Type B pancreatic cell (in vitro differentiated cells): ENCODE measurements at regions not wholly inside any gene's neighbourhood (a gene's known extent, or its start where the extent isn't known, plus 50 kb on each side); places are given as distances from the start of the nearest gene placed in this dataset.
"Not testable (repeated sequence)": the region's sequence is repeated elsewhere in the genome, so short reads cannot be mapped to it uniquely, and the experiment has no call there.

Experiments used
- DNase-seq: peaks from one replicate; pipeline ENCODE4 v3.0.0; 2021; ENCODE audit warnings: mixed read lengths; ENCODE audit not compliant: unreplicated experiment; ENCODE audit errors: extremely low spot score
- H3K27ac Mint-ChIP-seq: 2 replicates; pipeline ENCODE4 v1.8.0; 2021; ENCODE audit warnings: mild to moderate bottlenecking, mixed read lengths
- H3K27me3 Mint-ChIP-seq: 2 replicates; pipeline ENCODE4 v1.8.0; 2021; ENCODE audit warnings: mixed read lengths
- H3K36me3 Mint-ChIP-seq: 2 replicates; pipeline ENCODE4 v1.8.0; 2021; ENCODE audit warnings: mixed read lengths
- H3K4me1 Mint-ChIP-seq: one replicate; pipeline ENCODE4 v1.8.0; 2021; ENCODE audit warnings: mixed read lengths; ENCODE audit not compliant: unreplicated experiment
- H3K4me3 Mint-ChIP-seq: 2 replicates; pipeline ENCODE4 v1.8.0; 2021; ENCODE audit warnings: mild to moderate bottlenecking, mixed read lengths
- H3K9me3 Mint-ChIP-seq: 2 replicates; pipeline ENCODE4 v1.8.0; 2021; ENCODE audit warnings: mixed read lengths
- TF ChIP-seq, protein P1 (sequence below): fragments of 200-600 bp; sonication (generic); conservative IDR thresholded peaks from 2 replicates; pipeline ENCODE4 v1.5.0; 2021; ENCODE audit warnings: antibody characterized with exemption, mild to moderate bottlenecking

DNA sequence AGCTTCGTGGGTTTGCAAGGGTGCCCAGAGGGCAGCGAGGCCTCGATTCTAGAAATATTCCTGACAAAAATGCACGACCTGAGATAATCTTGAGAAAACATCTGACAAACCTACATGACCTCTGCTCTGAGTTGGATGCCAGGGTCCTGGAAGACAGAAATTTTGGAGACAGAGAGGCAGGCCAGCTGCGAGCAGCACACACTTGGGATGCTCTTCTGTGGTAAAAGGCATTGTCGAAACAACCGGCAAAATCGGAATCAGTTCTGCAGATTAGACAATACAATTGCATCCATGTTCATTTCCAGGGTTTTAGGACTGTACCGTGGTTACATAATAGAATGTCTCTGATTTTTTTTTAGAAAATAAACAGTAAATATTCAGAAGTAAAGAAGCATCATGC, 74.2 kb downstream of the GADD45G start:
- H3K9me3 Mint-ChIP-seq = no peaks in the 10 kb centered on the region
- no peaks in the 10 kb centered on the region for H3K36me3 Mint-ChIP-seq
- no peak for DNase-seq
- H3K4me3 Mint-ChIP-seq = no peak overlapping the region
- peaks cover 5% of the 10 kb centered on the region for H3K27me3 Mint-ChIP-seq
- H3K27ac Mint-ChIP-seq = no peak overlapping the region
- H3K4me1 Mint-ChIP-seq = peaks cover 42% of the 10 kb centered on the region
- TF ChIP-seq, protein P1, sequence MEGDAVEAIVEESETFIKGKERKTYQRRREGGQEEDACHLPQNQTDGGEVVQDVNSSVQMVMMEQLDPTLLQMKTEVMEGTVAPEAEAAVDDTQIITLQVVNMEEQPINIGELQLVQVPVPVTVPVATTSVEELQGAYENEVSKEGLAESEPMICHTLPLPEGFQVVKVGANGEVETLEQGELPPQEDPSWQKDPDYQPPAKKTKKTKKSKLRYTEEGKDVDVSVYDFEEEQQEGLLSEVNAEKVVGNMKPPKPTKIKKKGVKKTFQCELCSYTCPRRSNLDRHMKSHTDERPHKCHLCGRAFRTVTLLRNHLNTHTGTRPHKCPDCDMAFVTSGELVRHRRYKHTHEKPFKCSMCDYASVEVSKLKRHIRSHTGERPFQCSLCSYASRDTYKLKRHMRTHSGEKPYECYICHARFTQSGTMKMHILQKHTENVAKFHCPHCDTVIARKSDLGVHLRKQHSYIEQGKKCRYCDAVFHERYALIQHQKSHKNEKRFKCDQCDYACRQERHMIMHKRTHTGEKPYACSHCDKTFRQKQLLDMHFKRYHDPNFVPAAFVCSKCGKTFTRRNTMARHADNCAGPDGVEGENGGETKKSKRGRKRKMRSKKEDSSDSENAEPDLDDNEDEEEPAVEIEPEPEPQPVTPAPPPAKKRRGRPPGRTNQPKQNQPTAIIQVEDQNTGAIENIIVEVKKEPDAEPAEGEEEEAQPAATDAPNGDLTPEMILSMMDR = no peak

- Mint-ChIP-seq H3K4me3 (no peak overlapping the region), H3K9me3 (no peaks in the 10 kb centered on the region), H3K4me1 (peaks cover 39% of the 10 kb centered on the region), H3K27ac (no peak overlapping the region), H3K27me3 (peaks cover 2% of the 10 kb centered on the region), H3K36me3 (no peaks in the 10 kb centered on the region)
- TF ChIP-seq, protein P1 = no peak
- no peak for DNase-seq
Observed at GRCh38 chr9:89679581-89679980, 74.8 kb downstream of the GADD45G start.

- Mint-ChIP-seq H3K27ac (no peak overlapping the region), H3K4me3 (no peak overlapping the region), H3K4me1 (peaks cover 33% of the 10 kb centered on the region), H3K36me3 (no peaks in the 10 kb centered on the region), H3K27me3 (no peaks in the 10 kb centered on the region), H3K9me3 (no peaks in the 10 kb centered on the region)
- DNase-seq = no peak
- TF ChIP-seq, protein P1 = no peak
Observed at GRCh38 chr9:89680547-89681467, 76.0 kb downstream of the GADD45G start.

GRCh38 chr9:89681468-89681859, 76.7 kb downstream of the GADD45G start:
- not testable (repeated sequence) for H3K27ac Mint-ChIP-seq, H3K27me3 Mint-ChIP-seq, H3K4me3 Mint-ChIP-seq, H3K9me3 Mint-ChIP-seq, H3K36me3 Mint-ChIP-seq, DNase-seq
- peaks cover 39% of the 10 kb centered on the region for H3K4me1 Mint-ChIP-seq

DNA sequence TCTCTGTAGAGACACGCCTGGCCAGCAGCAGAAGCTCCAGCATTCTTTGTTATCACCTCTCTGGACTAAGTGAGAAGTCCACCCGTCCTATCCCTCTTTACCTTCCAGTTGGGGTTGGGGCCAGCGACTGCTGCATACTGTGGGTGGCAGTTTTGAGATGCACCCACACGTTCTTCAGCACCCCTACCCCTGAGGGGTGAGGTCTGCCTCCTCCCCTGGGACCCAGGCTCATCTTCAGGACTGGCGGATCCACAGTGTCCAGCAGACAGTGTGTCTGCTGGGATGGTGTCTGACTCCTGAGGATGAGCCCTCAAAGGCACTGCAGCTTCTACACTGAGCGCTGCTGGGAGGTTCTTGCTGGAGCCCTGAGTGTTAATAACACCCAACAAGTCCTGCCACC, 78.8 kb downstream of the GADD45G start:
- no peak overlapping the region for H3K4me3 Mint-ChIP-seq
- H3K4me1 Mint-ChIP-seq = peaks cover 26% of the 10 kb centered on the region
- no peaks in the 10 kb centered on the region for H3K27me3 Mint-ChIP-seq
- no peak overlapping the region for H3K27ac Mint-ChIP-seq
- TF ChIP-seq, protein P1 = no peak
- no peaks in the 10 kb centered on the region for H3K36me3 Mint-ChIP-seq
- DNase-seq = no peak
- no peaks in the 10 kb centered on the region for H3K9me3 Mint-ChIP-seq

- H3K4me3 Mint-ChIP-seq = no peak overlapping the region
- TF ChIP-seq, protein P1 = no peak
- H3K4me1 Mint-ChIP-seq = peaks cover 21% of the 10 kb centered on the region
- H3K27me3 Mint-ChIP-seq = no peaks in the 10 kb centered on the region
- no peaks in the 10 kb centered on the region for H3K36me3 Mint-ChIP-seq
- H3K9me3 Mint-ChIP-seq = no peaks in the 10 kb centered on the region
- no peak for DNase-seq
- H3K27ac Mint-ChIP-seq = no peak overlapping the region
Observed at GRCh38 chr9:89684218-89684617, 79.4 kb downstream of the GADD45G start.
